Left forelimb (tissue), 1 donor: ENCODE measurements at regions not wholly inside any gene's neighbourhood (a gene's known extent, or its start where the extent isn't known, plus 50 kb on each side); places are given as distances from the start of the nearest gene placed in this dataset.
"Not testable (repeated sequence)": the region's sequence is repeated elsewhere in the genome, so short reads cannot be mapped to it uniquely, and the experiment has no call there.

Experiments used
- DNase-seq: peaks from one replicate; pipeline ENCODE4 v3.0.0-alpha.2; 2018; ENCODE audit warnings: low spot score

- DNase-seq = no peak
These were observed 50.9 kb upstream of the MITF start for GRCh38 chr3:69688400-69688799.

DNA sequence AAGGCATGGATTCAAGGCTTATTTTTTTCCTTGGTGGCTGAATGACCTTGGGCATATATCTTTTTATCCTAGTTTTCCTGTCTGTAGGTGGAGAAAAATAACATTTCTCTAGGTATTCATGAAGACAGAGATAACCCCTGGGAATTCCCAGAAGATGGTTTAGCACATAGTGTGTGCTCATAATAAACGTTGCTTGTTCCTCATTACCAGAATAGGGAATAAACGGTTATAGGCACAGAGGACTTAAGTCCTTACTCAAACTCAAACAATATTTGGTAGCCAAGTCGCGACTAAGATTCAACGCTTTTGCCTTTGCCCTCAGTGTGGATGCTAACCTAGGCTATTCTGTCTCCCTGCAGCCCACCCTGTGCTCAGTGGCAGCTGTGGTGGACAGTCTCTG, 51.6 kb upstream of the MITF start:
- no peak for DNase-seq

DNA sequence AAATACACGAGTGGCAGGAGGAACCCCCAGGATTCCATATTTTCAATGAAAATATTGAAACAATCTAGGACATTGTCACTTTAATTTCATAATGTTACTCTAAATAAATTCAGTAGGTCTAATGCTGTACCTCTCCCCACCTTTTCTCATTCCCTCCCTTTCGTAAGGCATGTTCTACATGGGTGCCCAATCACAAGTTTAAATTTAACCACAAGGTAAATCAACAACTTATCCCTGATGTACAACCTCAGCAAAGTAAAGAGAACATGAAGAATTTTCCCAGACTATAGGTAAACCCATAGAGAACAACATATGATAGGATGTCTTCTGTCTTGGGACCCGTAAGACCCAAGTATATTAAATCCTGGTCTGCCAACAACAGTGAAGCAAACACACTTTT, 53.2 kb upstream of the MITF start:
- no peak for DNase-seq

GRCh38 chr3:69684309-69684961, 54.8 kb upstream of the MITF start:
- DNase-seq = no peak

- DNase-seq = no peak
These were observed 56.0 kb upstream of the MITF start for GRCh38 chr3:69683082-69683806.

DNA sequence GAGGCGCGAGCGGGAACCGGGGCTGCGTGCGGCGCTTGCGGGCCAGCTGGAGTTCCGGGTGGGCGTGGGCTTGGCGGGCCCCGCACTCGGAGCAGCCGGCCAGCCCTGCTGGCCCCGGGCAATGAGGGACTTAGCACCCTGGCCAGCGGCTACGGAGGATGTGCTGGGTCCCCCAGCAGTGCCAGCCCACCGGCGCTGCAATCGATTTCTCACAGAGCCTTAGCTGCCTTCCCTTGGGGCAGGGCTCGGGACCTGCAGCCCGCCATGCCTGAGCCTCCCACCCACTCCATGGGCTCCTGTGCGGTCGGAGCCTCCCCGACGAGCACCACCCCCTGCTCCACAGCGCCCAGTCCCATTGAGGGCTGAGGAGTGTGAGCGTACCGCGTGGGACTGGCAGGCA, 61.8 kb upstream of the MITF start:
- DNase-seq = not testable (repeated sequence)

GRCh38 chr3:69675786-69676530, 63.3 kb upstream of the MITF start:
- no peak for DNase-seq

- DNase-seq = no peak
These were observed 64.5 kb upstream of the MITF start for GRCh38 chr3:69674752-69675151.

- DNase-seq = no peak
These were observed 67.9 kb upstream of the MITF start for GRCh38 chr3:69671082-69671952.

DNA sequence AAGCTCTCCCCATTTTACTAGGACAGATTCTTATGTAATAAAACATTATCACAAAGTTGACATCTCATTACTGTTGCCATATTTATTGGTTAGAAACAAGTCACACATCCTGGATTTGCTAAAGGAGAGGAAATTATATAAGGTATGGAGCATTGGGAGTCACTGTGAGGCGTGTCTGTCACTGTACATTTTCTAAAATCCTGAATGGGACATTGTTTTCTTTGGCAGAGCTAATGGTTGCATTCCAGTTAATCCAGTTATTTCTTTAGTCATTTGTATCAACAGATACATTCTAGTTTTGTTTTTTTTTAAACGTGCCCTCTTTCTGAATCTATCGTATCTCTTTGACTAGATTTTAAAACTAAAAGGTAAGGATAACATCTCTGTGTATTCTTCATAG, 70.2 kb upstream of the MITF start:
- DNase-seq = no peak

DNA sequence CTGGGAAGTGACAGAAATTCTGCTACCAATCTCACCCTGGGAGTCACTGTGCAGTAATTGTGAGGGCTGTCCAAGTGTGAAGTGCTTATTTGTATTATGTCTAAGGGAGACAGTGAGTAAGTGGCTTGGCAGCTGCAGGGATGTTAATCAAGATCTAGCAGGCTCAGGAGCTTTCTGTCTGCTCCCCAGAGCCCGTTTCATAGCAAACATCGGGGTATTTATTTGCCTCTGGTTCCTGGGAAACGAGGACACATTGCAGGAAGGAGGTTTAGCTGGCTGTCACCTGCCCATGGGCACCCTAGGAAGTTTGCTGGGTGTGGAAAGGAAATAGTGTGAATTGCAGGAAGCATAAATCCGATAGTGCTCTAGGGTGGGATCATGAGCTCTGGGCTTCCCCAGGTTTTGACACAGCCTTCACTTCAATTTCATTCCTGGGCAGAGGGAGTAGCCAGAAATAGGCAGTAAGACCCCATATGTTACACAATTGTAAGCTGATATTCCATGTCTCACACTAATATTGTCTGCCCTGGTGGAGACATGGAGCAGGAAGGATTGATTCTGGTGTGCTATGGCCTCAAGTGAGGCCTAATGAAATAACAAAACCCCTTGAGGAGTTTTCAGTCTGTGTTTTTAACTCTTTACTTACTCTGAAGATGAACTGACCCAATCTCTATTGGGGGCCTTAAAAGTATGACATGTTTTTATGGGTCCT, 74.1 kb upstream of the MITF start:
- no peak for DNase-seq

GRCh38 chr3:69660631-69661030, 78.6 kb upstream of the MITF start:
- DNase-seq = no peak

- no peak for DNase-seq
These were observed 79.9 kb upstream of the MITF start for GRCh38 chr3:69659180-69659910.

DNA sequence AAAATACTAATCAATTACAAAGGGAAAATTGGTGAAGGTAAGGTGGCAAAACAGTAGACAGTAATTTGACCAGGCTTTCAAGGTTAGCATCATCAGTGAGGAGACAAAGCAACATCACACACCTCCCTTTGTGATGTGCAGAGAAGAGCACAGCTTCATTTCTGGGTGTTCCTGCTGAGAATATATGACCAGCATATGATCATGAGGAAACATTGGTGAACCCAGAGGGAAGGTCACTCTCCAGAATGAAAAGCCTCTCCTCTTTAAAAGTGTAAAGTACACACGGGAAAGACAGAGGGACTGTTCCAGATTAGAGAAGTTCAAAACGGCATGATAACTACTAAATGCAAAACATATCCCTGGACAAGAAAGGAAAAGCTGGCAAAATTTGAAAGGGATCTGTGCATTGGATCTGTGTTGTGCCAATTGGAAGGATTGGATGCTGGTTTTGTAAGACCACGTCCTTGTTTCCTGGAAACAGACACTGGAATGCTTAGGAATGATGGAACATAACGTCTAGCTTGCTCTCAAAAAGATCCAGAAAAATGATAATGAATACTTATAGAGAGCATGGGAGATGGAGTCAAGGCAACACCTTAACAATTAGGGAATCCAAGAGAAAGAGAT, 80.6 kb upstream of the MITF start:
- DNase-seq = no peak

- DNase-seq = not testable (repeated sequence)
These were observed 82.2 kb upstream of the MITF start for GRCh38 chr3:69657030-69657429.

DNA sequence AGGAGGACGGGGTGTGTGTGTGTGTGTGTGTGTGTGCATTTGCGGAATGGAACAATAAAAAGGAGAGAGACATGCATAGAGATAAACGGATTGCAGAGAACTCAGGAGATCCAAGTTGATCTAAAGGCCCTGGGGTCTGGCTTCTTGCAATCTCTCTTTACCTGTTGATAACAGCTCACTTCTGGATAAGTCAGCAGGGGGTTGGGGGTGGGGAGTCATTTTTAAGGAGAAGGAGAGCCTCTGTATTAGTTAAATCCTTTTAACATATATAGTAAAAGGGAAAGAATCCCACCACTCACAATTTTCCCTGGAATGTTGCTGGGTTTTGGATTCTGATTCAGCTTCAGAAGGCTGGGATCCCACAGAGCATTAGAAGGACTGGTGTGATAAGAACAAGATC, 87.5 kb upstream of the MITF start:
- no peak for DNase-seq

DNA sequence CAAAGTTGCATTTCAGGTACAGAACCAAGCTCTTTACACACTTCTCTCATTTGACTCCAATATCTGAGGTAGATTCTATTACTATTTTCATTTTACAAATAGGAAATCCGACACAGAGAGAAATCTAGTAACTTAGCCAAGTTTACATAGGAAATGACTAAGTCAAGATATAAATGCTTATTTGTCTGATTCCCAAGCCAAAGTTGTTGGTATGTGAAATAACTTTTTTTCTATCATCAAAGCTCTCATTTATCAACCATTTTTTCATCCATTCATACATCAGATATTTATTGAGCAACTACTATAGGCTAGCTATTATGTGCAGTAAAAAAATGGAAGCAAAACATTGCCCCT, 89.2 kb upstream of the MITF start:
- DNase-seq = no peak

- DNase-seq = no peak
These were observed 89.9 kb upstream of the MITF start for GRCh38 chr3:69649120-69650065.

- no peak for DNase-seq
These were observed 91.1 kb upstream of the MITF start for GRCh38 chr3:69648126-69648525.
